ENCODE measurements at regions not wholly inside any gene's neighbourhood (a gene's known extent, or its start where the extent isn't known, plus 50 kb on each side); places are given as distances from the start of the nearest gene placed in this dataset.

DNA sequence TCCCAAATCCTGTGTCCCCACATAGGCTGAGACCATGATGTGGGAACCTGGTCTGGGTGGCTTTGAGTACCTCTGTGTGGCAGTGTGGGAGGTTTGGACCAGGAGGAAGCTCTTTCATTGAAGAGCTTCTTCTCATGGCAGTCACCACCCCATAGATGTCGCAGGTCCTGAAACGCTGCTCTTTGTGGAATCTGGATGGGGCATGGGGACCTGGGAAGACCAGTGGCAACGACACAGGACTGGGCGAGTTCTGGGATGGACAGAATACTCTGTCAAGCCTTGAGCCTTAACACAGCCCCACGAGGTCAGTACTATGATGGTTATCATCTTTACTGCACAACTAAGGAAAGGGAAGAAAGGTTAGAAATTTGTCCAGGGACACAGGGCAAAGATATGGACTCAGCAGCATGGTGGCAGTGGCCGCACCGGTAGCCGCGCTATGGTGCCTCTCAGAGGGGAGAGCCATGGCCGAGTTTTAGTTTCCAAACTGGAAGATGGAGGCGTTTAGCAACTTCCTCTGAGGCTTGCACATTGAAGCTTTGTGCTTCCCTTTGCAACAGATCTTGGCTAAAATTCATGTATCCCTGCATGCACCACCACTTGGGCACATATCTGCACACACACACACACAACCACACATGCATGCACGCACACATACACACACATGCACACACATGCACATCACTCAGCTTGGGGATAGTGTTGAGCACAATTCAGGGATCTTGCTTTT lies 117.7 kb upstream of the C1orf174 start:
- no peak for DNase-seq

DNA sequence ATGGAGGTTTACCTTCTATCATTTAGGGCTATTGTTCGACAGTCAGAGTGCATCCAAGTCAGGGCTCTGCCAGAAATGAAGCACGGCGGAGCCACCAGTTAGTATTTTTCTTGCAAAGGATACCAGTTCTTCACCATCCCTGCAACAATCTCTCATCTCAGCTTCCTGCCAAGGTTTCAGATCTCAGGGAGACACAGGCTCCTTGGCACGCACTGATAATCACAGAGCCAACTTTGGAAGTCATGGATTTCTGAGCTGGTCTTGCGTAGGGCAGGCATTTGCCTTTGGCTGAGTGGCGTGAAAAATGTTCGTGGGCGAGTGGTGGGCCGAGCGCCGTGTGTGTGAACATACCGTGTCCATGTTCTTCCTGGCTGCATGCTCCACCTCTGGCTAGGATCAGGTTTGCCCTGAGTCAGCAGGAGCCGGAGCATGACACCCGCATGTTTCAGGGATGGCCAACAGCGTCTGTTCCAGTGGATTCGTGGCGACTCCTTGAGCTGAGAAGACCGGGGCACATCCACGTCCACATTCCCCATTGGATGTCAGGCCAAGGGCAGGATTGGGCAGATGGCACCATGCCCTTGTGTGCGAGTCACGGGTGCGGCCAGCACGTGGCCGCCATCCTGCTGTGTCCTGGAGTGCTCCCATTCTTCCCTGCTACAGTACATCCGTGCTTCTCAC lies 118.5 kb upstream of the C1orf174 start:
- DNase-seq = no peak

DNA sequence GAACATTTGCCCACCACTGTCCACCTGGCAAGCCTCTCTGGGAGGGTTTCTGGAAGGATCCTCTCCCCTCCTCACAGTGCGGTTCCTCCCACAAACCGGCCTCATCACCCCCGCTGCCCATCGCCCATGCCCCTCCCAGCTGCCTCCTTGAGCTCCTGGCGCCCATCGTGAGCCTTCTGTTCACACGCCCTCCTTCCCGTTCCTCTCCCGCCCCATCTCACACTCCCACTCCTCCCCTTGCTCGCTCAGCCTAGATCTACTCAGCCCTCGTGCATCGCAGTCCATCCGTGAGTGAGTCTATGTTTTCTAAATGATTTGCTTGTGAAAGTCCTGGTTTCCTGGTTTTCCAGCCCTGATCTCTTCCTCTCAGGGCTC lies 119.1 kb upstream of the C1orf174 start:
- DNase-seq = no peak

DNA sequence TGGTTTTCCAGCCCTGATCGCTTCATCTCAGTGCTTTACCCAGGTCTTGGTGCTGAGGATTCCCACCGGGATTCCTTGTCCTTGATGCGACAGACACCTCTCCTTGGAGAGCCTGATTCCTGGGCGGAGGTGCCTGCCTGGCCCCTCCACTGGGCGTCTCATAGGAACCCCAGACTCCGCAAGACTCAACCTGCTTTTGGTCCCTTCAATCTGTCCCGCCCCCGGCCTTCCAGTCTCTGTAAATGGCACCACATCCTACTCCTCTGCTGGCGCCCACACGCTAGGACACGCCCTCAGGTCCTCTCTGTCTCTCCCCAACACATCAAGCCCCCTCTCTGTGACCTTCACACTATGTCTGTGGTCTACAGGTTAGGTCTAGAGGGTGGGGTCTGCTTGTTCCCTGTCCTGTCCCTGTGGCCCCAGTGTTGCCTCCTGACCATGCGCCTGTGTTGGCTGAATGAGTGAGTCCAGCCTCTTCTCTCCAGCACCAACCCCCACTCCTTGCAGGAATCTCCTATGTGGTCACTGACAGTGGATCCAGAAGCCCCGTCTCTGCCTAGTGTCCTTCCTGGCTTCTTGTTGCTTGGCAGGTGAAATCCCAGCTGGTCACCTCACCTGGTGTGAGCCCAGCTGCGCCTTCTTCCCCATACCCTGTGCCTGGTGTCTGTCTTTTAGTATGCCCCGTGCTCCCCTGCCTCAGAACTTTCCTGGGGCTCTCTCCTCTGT lies 119.7 kb upstream of the C1orf174 start:
- no peak for DNase-seq

DNA sequence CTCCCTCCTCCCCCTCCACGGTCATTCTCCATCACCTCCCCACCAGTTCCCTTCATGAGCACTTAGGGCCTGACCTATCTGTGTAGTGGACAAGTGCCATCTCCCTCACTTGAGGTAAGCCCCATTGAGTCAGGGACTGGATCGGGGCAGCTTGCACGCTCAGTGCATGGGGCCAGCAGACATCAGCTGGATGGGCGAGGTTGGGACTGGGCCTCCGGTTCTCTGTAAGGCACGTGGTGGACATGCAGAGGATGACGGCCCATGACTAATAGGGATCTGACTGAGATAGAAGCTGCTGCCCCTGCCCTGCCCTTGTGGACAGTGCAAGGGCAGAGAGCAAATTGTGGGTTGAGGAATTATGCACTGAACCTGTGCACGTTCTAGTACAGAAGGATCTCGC lies 120.4 kb upstream of the C1orf174 start:
- DNase-seq = no peak

DNA sequence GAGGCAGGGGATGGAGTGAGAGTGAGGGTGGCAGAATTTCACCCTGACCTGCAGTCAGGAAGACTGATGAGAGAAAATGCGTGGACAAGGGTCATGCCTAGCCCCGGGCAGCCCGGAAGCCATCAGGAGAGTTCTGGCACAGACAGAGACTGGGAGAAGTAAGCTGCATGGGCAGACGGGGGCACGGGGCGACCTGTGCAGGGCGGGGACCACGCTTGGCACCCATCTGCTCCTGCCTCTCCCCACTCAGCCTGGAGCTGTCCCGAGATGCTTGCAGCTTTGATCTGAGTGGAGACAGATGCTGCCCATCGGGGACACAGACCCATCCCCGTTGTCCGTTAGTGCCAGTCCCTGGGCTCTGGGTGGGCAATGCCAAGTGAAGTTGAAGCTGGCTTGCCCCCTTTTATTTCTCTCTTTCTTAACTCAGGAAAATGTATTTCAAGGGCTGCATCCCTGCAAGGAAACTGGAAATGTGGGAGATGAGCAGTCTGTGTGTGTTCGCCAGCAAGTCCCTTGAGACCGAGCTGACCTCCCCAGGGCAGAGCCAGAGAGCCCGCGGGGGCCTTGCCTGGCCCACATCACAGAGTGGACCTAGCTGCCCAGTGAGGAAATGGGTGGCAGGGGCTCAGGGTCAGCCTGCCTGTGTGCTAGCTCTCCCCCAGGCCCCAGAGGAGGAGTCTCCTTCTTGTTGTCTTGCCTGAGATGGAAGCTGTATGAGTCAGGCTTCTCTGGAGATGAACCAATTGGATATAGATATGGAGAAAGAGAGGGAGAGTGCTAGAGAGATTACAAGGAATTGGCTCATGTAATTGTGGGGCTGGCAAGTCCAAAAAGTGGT lies 121.3 kb upstream of the C1orf174 start:
- DNase-seq = no peak

DNA sequence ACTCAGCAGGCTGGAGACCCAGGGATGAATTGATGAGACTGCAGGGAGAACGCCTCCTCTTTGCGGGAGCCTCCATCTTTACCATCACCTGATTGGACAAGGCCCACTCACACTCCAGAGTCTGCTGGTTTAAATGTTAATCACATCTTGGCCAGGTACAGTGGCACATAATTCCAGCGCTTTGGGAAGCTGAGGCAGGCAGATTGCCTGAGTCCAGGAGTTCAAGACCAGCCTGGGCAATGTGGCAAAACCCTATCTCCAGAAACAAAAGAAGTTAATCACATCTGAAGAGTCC lies 121.8 kb upstream of the C1orf174 start:
- no peak for DNase-seq

DNA sequence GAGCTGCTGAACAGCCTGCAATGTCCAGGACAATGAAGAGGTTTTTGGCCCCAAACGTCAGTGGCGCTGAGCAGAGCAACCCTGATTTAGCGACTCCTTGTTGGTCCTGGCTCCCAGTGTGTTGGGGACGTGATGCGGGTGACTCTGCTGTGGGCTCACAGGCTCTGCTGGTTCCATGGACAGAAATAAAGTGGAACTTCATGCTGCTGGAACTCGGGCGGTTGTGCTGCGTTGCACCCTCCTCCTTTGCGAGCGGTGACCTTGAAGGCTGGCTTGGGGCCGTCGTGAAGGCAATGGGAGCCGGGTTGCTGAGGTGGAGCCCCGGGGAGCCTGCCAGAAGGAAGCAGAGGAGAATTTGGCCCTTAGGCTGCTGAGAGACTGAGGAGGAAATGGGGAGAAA lies 122.6 kb upstream of the C1orf174 start:
- no peak for DNase-seq

DNA sequence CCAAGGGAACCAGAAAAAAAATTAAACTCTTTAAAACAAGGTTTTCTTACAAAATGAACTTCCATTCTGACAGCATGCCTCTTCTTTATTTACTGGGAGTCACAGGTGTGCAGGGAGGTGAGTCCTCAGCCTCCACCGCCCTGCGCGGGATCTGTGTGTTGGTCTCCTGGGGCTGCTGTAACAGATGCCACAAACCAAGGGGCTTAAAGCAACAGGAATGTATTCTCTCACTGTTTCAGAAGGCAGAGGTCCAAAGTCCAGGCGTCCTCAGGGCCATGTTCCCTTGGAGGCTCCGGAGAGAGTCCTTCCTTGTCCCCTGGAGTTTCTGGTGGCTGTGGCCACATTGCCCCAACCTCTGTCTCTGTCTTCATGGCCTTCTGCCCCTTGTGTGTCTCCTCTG lies 123.6 kb upstream of the C1orf174 start:
- DNase-seq = no peak

DNA sequence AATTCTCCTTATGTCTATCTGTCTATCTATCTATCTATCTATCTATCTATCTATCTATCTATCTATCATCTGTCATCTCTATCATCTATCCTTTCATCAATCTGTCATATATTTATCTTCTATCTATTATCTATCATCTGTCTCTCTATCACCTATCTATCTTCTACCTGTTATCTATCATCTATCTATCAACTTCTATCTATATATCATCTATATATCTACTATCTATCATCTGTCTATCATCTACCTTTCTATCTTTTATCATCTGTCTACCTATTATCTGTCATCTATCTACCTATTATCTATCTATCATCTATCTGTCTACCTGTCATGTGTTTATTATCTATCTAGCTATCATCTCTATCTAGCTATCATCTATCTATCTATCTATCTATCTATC lies 124.7 kb upstream of the C1orf174 start:
- DNase-seq = no peak

DNA sequence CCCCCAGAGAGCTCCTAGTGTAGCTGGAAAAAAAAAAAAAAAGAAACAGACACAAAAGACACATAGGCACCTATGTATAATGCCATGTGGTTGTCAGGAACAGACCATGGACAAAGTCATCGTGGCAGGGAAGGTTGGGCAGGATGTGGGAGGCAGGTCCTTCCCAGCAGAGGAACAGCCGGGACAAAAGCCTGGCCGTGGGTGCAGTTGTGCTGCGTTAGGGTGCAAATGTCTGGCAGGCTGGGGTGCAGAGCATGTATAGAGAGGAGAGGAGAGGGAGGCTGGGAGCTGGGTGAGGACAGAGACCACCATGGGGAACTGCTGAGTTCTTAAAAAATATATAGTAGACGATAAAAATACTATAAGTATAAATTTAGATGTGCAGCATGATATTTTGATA lies 125.7 kb upstream of the C1orf174 start:
- DNase-seq = no peak

DNA sequence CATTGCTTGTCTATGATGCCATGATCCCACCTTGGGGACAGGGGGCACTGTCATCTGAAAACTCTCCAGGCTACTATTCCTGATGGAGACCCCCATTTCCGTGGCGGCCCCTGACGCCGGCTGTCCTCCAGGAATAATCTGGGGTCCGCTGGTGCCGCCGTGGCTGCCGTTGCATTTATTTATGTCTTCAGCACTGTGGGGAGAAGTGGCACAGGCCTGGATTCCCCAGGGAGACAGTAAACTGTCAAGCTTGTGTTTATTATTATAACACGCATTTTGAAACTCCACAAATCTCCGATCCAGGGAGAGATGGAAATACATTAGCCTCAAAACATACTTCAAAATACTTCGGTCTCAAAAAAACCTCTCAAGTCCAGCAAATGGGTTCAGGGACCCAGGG lies 126.9 kb upstream of the C1orf174 start:
- no peak for DNase-seq

DNA sequence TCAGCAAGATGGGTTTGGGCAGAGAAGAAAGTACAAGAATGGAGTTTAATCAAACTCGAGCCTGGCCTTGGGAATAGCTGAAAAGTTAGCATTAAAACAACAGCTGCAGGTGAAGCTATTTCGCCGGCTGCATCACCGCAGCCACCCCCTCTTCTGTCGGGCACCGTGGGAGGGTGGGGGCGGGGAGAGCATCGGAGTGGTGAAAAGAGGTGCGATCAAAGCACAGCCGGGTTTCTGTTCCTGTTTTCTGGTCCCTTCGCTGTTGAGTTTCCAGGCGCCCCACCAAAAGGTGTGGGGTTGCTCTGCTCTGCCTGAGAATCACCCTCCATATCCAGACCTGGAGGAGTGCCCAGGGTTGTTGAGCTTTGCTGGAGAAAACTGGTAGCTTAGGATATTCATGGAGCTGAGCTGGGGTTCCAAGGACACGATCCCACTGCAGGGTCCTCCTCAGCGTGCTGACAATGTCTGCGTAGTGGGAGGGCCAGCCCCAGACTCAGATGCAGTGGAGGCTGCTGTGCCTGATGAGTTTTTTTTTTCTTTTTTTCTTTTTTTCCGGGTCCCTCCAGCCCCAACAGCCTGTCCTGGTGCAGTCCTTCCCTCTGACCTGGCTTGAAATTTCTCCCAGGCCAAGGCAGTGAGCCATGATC lies 127.5 kb upstream of the C1orf174 start:
- DNase-seq = no peak

DNA sequence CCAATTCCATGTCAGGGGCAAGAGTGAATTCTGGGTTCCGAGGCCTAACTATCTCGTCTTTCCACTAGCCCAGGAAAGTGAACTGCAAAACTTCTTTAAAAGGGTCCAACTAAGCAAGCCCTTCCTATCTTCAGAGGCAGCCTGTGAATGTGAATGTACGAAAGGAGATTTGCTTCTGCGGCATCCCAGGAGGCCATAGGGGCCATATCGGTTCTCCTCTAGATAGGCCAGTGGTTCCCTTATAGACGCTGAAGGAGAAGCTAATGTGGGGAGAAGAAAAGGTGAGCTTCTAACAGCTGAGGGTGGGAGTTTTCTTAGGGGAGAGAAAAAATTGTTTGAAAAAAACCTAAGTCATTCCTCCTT lies 128.0 kb upstream of the C1orf174 start:
- DNase-seq = no peak

DNA sequence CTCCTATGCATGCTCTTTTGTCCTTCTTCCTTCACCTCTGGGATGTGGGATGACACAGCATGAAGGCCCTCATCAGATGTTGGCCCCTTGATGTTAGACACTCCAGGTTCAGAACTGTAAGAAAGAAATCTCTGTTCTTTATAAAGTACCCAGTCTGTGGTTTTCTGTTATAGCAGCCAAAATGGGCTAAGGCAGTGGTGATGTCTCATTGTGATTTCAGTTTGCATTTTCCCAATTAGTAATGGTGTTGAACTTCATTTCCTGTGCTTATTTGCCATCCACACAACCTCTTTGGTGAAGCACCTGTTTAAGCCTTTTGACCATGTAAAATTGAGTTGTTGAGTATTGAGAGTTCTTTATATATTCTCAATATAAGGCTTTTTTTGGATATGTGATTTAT lies 129.3 kb upstream of the C1orf174 start:
- DNase-seq = no peak

DNA sequence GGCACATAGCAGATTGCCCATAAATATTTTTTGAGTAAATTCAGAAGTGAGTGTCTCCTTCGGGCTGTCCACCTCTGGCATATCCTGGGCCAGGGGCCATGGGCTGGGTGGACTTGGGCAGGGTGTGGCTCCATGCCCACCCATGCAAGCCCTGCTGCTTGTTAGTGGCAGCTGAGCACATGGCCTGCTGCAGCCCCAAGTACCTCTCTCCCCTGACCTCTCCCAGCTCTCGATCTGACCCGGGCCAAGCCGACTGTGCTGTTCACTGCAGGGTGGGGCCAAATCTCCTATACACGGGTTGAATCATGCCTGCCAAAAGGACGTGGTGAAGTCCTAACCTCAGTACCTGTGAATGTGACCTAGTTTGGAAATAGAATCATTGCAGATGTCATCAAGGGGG lies 132.5 kb upstream of the C1orf174 start:
- DNase-seq = no peak

DNA sequence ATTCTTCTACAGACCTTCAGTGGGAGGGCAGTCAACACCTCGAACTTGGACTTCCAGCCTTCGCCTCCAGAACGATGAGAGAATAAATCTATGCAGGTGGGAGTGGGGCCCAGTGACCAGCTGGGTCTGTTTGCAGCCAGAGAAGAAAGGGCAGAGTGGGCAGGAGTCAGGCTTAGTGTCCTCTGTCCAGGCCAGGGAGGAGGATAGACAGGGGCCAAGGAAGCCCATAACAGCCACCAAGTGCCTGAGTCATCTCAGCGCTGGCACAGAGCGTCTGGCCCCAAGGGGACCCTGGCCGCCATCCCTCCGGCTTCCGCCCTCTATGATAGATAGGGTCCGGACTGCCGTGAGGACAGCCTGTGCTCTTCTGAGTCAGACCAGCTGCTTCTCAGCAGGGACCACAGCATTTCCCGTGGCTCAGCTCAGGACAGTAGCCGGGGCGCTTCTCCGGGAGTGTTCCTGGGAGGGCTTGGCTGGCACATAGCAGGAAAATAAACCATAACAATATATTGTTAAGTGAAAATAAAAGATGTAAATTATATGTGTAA lies 133.1 kb upstream of the C1orf174 start:
- DNase-seq = no peak

DNA sequence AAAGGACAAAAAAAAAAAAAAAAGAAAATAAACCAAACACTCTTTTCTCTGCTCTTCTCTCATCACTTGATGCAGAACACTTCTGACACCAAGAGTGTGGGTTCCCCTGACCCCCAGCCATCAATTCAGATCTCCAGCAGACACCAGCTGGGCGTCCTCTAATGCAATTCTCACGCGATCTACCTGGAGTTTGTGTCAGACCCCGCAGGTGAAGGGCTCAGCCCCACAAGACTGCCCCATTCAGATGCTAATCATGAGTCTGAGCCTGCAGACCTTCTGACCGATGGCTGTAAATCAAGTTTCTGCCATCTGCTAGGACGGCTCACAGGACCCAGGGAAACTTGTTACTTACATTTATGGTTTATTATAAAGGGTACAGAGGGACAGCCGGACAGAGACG lies 133.6 kb upstream of the C1orf174 start:
- no peak for DNase-seq

DNA sequence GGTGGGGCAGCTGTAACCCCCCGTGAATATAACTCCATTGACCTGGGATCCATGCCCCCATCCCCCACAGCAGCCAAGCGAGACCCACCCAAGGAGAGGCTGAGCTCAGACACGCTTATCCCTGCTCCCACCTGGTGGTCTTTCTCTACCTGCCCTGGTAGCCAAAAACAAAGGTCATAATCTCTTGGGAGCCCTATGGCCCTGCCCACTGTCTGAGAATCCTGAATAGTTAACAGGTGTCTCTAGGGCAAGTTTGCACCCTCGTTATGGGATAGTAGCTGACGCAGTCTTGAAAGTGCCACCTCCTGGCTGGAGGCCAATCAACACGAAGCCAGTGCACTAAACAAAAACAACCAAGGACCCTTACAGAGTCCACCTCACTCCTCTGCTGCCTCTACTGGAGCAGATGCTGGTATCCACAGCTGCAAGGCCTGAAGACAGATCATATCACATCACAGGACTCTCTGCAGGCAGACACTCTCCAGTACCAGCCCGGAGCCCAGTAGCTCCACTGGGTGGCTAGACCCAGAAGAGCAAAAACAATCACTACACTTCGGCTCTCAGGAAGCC lies 134.3 kb upstream of the C1orf174 start:
- no peak for DNase-seq

DNA sequence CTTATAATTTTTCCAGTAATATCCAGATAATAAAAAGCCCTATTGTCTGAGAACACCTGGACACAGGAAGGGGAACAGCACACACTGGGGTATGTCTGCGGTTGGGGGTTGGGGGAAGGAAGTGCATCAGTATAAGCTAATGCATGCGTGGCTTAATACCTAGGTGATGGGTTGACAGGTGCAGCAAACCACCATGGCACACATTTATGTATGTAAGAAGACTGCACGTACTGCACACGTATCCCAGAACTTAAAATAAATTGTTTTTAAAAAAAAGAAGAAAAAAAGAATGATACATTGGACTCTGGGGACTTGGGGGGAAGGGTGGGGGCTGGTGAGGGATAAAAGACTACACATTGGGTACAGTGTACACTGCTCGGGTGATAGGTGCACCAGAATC lies 144.9 kb upstream of the C1orf174 start:
- DNase-seq = no peak

DNA sequence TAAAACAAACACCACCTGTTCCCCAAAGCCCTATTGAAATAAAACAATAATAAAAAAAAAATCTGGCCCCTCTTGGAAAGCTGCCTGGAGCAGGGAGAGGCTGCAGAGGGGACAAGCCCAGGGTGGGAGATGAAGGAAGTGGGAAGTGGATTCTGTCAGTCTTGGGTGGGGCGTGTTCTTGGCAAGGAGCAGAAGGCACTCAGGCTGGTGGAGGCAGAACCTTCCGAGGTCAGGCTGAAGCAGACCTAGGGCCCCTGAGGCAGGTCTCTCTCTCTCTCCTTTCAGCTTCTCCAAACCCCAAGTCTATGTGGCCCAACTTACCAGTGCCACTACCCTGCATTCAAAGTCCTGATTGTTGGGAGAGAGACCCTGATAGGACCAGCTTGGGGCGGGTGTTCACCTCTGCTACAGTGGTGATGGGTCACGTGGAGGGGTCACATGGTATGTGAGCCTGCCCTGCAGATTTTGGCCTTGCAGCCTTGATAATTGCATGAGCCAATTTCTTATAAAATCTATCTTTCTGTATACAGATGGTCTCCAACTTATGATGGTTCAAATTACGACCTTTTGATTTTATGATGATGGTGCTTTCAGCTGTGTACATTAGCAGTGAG lies 145.4 kb upstream of the C1orf174 start:
- DNase-seq = no peak

DNA sequence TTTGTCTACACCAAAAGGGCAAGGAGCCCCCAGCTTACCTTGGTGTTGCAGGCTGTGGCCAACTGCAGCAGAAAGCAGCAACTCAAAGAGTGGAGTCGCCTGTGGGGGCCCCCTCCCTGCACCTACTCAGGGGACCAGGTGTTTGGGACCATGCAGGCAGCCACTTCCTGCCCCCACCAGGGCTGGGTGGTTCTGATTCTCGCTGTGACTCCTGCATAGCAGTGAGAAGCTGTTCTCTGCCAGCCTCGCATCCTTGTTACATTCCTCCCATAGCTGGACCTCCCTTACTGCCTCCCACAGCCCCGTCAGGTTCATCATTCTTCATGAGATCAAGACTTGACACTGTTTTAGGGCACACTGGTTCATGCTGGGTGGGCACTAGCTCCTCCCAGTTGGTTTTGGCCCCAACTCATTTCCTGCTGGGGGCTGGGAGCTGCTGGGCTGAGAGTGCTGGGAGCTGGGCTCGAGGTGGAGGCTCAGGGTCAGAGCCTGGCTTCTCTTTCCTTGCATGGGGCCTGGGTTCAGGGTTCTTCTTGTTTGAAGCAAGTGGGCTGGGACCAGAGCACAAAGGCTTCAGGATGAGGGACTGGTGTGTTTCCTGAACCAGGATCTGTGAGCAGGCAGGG lies 146.9 kb upstream of the C1orf174 start:
- DNase-seq = no peak
